Astrocyte of the spinal cord (primary cell): ENCODE measurements at regions not wholly inside any gene's neighbourhood (a gene's known extent, or its start where the extent isn't known, plus 50 kb on each side); places are given as distances from the start of the nearest gene placed in this dataset.

Experiments
- DNase-seq: peaks from one replicate; pipeline ENCODE4 v3.0.0; 2011; ENCODE audit warnings: low read depth, low spot score
- H3K4me3 ChIP-seq: 2 replicates; pipeline ENCODE4 v1.5.1; 2011; ENCODE audit warnings: low read depth, mild to moderate bottlenecking, low read length, moderate library complexity
- in situ Hi-C: cut with HindIII; loops from 2 replicates; pipeline ENCODE4 v1.10.0; 2017; ENCODE audit warnings: low sequenced_read_pairs
- TF ChIP-seq, protein P1 (sequence below): IDR thresholded peaks from 2 replicates; pipeline ENCODE4 v1.5.1; 2012; ENCODE audit warnings: low read depth, mild to moderate bottlenecking, low read length, inconsistent platforms

DNA sequence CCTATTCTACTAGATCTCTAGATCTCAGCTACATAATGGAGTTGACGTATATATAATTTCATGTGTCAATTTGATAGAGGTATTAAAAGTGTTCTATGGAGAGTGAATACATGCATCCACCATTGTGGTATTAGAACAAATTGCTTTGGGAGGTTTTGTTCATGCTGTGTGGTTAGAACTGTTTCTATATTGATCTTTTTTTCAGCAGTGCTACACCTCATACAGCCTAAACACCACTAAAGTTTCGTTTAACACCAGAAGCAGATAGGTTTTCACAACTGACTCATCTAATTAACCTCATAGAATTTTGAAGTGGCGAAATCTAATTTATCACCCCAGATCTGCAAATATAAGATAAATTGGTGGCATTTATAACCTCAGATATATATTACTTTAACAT lies 269.4 kb upstream of the SEMA6A start:
- DNase-seq, result no peak
- TF ChIP-seq, protein P1, sequence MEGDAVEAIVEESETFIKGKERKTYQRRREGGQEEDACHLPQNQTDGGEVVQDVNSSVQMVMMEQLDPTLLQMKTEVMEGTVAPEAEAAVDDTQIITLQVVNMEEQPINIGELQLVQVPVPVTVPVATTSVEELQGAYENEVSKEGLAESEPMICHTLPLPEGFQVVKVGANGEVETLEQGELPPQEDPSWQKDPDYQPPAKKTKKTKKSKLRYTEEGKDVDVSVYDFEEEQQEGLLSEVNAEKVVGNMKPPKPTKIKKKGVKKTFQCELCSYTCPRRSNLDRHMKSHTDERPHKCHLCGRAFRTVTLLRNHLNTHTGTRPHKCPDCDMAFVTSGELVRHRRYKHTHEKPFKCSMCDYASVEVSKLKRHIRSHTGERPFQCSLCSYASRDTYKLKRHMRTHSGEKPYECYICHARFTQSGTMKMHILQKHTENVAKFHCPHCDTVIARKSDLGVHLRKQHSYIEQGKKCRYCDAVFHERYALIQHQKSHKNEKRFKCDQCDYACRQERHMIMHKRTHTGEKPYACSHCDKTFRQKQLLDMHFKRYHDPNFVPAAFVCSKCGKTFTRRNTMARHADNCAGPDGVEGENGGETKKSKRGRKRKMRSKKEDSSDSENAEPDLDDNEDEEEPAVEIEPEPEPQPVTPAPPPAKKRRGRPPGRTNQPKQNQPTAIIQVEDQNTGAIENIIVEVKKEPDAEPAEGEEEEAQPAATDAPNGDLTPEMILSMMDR, result no peak
- no peak overlapping the region for H3K4me3 ChIP-seq
- in situ Hi-C loops, result no loop called here

DNA sequence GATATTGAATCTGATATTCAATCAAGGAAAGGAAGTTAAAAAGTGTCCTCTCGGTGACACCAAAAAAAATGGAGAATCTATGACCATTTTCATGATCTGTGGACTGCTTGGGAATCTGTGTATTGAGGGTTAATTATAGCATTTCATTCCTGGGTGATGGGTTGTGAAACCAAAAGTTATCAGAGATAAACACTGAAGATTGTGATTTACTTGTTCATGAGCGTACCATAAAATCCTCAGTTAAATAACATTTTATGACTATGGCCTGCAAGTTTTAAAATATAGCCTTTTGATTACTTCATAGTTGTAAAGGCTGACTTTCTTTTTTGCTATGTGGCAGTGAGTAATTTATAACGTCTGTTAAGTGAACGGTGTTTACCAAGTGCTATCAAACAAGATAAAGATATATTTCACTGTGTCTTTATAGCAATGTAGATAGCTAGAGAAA lies 267.9 kb upstream of the SEMA6A start:
- H3K4me3 ChIP-seq, result no peak overlapping the region
- in situ Hi-C loops, result no loop called here
- TF ChIP-seq, protein P1, result no peak
- no peak for DNase-seq

DNA sequence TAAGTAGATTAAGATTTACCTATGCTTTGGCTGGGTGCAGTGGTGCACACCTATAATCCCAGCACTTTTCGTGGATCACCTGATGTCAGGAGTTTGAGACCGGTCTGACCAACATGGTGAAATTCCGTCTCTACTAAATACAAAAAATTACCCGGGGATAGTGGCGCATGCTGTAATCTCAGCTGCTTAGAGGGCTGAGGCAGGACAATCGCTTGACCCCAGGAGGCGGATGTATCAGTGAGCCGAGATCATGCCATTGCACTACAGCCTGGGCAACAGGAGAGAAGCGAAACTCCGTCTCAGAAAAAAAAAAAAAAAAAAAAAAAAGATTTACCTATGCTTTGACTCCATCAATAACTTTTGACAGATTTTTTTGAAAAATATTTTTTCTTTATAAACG lies 267.1 kb upstream of the SEMA6A start:
- no peak for DNase-seq
- in situ Hi-C loops, result no loop called here
- TF ChIP-seq, protein P1, result no peak
- H3K4me3 ChIP-seq, result no peak overlapping the region

DNA sequence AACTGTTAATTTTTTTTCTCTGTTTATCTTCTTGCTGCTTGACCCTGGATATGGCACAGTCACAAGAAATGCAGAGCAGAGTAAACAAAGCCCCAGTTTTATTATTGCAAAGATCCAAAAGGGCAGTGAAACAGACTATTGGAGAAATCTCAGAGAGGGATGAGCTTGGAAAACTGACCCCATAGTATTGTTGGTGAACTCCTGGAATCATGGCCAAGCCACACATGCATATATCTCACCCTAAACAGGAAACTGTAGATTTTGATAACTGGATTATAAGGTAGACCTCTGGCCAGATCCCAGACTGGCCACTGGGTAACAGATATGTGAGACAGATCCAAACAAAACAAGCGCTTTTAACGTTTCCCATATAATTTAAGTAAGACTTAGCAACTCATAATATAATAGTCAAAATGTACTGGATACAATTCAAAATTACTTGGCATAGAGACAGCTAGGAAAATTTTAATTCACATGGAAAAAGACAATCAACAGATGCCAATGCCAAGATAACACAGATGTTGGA lies 263.5 kb upstream of the SEMA6A start:
- TF ChIP-seq, protein P1, result no peak
- in situ Hi-C loops, result no loop called here
- no peak for DNase-seq
- H3K4me3 ChIP-seq, result no peak overlapping the region

DNA sequence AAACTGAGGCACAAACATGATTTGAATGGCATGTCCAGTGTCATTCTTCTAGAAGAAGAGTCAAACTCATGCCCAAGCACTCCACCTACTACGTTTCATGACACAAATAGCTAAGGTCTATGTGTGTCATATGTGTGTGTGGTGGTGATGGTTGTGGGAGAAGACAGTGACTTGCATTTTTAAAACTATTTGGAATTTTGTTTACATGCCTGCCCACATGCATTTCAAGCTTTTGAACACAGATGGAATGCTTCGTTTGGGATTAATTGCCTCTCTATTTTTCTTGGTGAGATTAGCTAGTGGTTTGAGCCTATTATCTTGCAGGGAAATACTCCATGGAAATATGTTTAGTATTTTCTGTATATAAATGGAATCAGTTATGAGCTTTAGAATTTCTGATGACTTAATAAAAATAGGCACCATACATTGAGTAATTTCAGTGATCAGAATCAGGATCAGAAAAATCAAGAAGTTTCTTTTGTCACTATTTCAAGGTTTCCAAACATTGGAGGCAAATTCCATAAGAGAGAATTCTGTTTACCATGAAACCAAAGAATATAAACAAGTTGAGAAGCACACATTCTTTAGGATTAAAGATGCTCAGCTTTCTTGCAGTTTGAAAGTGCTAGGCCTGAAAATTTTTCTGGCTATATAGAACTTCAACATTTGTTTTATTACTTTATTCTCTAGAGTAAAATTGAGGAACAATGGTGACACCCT lies 260.3 kb upstream of the SEMA6A start:
- TF ChIP-seq, protein P1, result no peak
- in situ Hi-C loops, result no loop called here

DNA sequence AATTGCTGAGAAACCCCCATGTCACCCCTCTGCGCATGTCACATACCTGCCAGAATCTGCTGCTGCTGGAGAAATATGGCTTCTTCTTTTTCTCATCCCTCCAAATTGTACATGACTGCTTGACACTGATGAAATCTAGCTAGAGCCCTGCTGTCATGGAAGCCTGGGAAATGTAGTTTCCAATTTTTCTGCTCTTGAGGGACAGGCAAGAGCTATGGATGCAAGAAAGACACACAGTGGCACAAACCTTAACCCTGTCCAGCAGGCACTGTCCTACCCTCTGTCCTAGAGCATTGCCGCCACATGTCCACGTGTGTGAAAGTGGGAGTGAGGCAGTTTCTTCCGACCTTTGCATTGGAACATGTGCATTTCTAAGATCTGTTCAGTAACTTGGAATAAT lies 255.5 kb upstream of the SEMA6A start:
- no peak for DNase-seq
- no peak overlapping the region for H3K4me3 ChIP-seq
- TF ChIP-seq, protein P1, result no peak
- in situ Hi-C loops, result no loop called here

More for the DNA sequence above, 260.3 kb upstream of the SEMA6A start:
- no peak for DNase-seq
- H3K4me3 ChIP-seq, result no peak overlapping the region
